Duodenal mucosa (tissue), 2 donors: ENCODE measurements at regions not wholly inside any gene's neighbourhood (a gene's known extent, or its start where the extent isn't known, plus 50 kb on each side); places are given as distances from the start of the nearest gene placed in this dataset.

Source experiments
- H3K27ac ChIP-seq: one replicate; pipeline ENCODE4 v1.7.0; 2013; ENCODE audit warnings: low read depth, low read length
- H3K27me3 ChIP-seq, 2 donors: one replicate each; pipeline ENCODE4 v1.7.0; 2013; ENCODE audit warnings: low read length in 2 of 2, control low read depth in 1 of 2; ENCODE audit not compliant: insufficient read depth in 2 of 2, control insufficient read depth in 1 of 2
- H3K36me3 ChIP-seq, 2 donors: one replicate each; pipeline ENCODE4 v1.7.0; 2013; ENCODE audit warnings: low read length in 2 of 2, control low read depth in 1 of 2; ENCODE audit not compliant: insufficient read depth in 2 of 2, control insufficient read depth in 1 of 2
- H3K4me1 ChIP-seq, 2 donors: one replicate each; pipeline ENCODE4 v1.7.0; 2013; ENCODE audit warnings: low read length in 2 of 2, control low read depth in 1 of 2; ENCODE audit not compliant: insufficient read depth in 2 of 2, control insufficient read depth in 1 of 2
- H3K4me3 ChIP-seq, 2 donors: one replicate each; pipeline ENCODE4 v1.7.0; 2013; ENCODE audit warnings: low read length in 2 of 2, low read depth in 1 of 2
- H3K9ac ChIP-seq, 2 donors: one replicate each; pipeline ENCODE4 v1.7.0; 2013; ENCODE audit warnings: low read length in 2 of 2, low read depth in 1 of 2
- H3K9me3 ChIP-seq, 2 donors: one replicate each; pipeline ENCODE4 v1.7.0; 2013; ENCODE audit warnings: low read length in 2 of 2, control low read depth in 1 of 2; ENCODE audit not compliant: control insufficient read depth in 1 of 2

- Histone ChIP-seq H3K36me3 (no peaks in the 10 kb centered on the region), H3K9me3 (no peaks in the 10 kb centered on the region), H3K4me1 (peaks cover 32 to 37% of the 10 kb centered on the region in 2 donors), H3K9ac (no peak overlapping the region), H3K4me3 (no peak overlapping the region), H3K27me3 (no peaks in the 10 kb centered on the region), H3K27ac (no peak overlapping the region)
Observed at GRCh38 chr2:8452979-8453903, 228.6 kb upstream of the ID2 start.

- H3K9me3 ChIP-seq: no peaks in the 10 kb centered on the region
- H3K4me1 ChIP-seq: peaks cover 39 to 41% of the 10 kb centered on the region in 2 donors
- no peaks in the 10 kb centered on the region for H3K27me3 ChIP-seq
- no peaks in the 10 kb centered on the region for H3K36me3 ChIP-seq
- H3K9ac ChIP-seq: no peak overlapping the region
- no peak overlapping the region for H3K27ac ChIP-seq
- no peak overlapping the region for H3K4me3 ChIP-seq
Observed at GRCh38 chr2:8453904-8454302, 228.0 kb upstream of the ID2 start.

- Histone ChIP-seq H3K36me3 (no peaks in the 10 kb centered on the region), H3K27me3 (no peaks in the 10 kb centered on the region), H3K9ac (no peak overlapping the region), H3K9me3 (no peaks in the 10 kb centered on the region), H3K27ac (no peak overlapping the region), H3K4me1 (peaks cover 41% of the 10 kb centered on the region in 2 donors), H3K4me3 (no peak overlapping the region)
Observed at GRCh38 chr2:8454797-8455196, 227.1 kb upstream of the ID2 start.

- no peaks in the 10 kb centered on the region for H3K27me3 ChIP-seq
- peak overlapping the region; percentile 45 to 59 for H3K4me3 ChIP-seq
- H3K36me3 ChIP-seq: no peaks in the 10 kb centered on the region
- no peak overlapping the region for H3K9ac ChIP-seq
- H3K4me1 ChIP-seq: peaks cover 41% of the 10 kb centered on the region in 2 donors
- H3K9me3 ChIP-seq: no peaks in the 10 kb centered on the region
- H3K27ac ChIP-seq: no peak overlapping the region
Observed at GRCh38 chr2:8455236-8456150, 226.4 kb upstream of the ID2 start.

GRCh38 chr2:8456151-8457091, 225.4 kb upstream of the ID2 start:
- H3K27ac ChIP-seq: peak overlapping the region; percentile 43
- H3K4me1 ChIP-seq: peaks cover 41% of the 10 kb centered on the region in 2 donors
- no peaks in the 10 kb centered on the region for H3K9me3 ChIP-seq
- H3K4me3 ChIP-seq: peak overlapping the region; percentile 45 to 59
- no peaks in the 10 kb centered on the region for H3K36me3 ChIP-seq
- peak overlapping the region in 1 of 2 donors; percentile 16 for H3K9ac ChIP-seq
- H3K27me3 ChIP-seq: no peaks in the 10 kb centered on the region

GRCh38 chr2:8457092-8457481, 224.8 kb upstream of the ID2 start:
- Histone ChIP-seq H3K9ac (peak overlapping the region in 1 of 2 donors; percentile 34), H3K27me3 (no peaks in the 10 kb centered on the region), H3K36me3 (no peaks in the 10 kb centered on the region), H3K27ac (peak overlapping the region; percentile 43), H3K4me1 (peaks cover 41% of the 10 kb centered on the region in 2 donors), H3K4me3 (peak overlapping the region; percentile 53 to 62), H3K9me3 (no peaks in the 10 kb centered on the region)

GRCh38 chr2:8457699-8458502, 224.0 kb upstream of the ID2 start:
- peak overlapping the region; percentile 53 to 62 for H3K4me3 ChIP-seq
- H3K27ac ChIP-seq: no peak overlapping the region

GRCh38 chr2:8458503-8459459, 223.1 kb upstream of the ID2 start:
- Histone ChIP-seq H3K4me1 (peaks cover 25 to 27% of the 10 kb centered on the region in 2 donors), H3K27ac (no peak overlapping the region), H3K9ac (no peak overlapping the region), H3K4me3 (no peak overlapping the region), H3K9me3 (no peaks in the 10 kb centered on the region), H3K27me3 (no peaks in the 10 kb centered on the region), H3K36me3 (no peaks in the 10 kb centered on the region)

More at GRCh38 chr2:8457699-8458502, 224.0 kb upstream of the ID2 start:
- Histone ChIP-seq H3K36me3 (no peaks in the 10 kb centered on the region), H3K9me3 (no peaks in the 10 kb centered on the region), H3K9ac (peak overlapping the region; percentile 34), H3K4me1 (peaks cover 34 to 36% of the 10 kb centered on the region in 2 donors), H3K27me3 (no peaks in the 10 kb centered on the region)
